RPMI8226 (cell line): ENCODE measurements at regions not wholly inside any gene's neighbourhood (a gene's known extent, or its start where the extent isn't known, plus 50 kb on each side); places are given as distances from the start of the nearest gene placed in this dataset.

Source experiments
- DNase-seq: peaks from one replicate; pipeline ENCODE4 v3.0.0-alpha.2; 2015

GRCh38 chr7:96638669-96639068 is 71.0 kb downstream of the SEM1 start:
- DNase-seq, result no peak

DNA sequence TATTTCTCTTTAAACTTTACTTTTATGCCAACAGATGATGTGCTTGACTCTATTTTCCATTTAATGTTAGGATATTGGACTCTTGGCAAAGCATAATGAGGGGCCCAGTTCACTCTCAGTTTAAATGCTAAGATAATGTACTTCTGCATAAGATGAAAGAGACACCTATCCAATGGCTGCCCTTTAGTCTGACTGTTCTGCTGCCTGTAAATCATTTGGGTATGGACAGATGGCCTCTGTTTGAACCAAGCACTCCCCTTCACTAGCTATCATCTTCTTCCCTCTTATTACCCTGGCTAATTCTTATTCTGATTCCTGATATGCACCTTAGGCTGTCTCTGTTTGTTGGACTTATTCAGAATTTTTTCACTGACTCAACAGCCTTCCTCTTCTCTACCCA is 72.1 kb downstream of the SEM1 start:
- no peak for DNase-seq

DNA sequence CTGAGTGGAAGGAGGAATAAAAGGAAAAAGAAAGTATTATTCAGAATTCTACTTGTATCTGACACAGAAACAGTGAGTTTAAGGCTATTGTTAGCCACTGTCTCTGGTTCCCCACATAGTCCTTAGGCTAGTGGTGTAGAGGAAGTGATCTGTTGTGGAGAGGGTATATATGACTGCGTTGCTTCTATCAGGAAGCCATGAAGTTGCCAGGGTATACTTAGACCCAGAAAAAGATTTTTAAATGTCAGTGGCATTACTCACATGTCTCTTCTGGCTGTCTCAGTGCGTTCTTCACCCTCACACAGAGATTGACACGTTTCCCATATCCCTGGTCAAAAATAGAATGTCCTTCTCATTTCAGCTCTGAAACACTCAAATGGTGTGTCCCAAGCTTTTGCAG is 72.7 kb downstream of the SEM1 start:
- DNase-seq, result no peak

GRCh38 chr7:96636342-96636860 is 73.2 kb downstream of the SEM1 start:
- DNase-seq, result no peak

GRCh38 chr7:96629884-96630283 is 79.8 kb downstream of the SEM1 start:
- no peak for DNase-seq

GRCh38 chr7:96624954-96625353 is 84.7 kb downstream of the SEM1 start:
- no peak for DNase-seq

- DNase-seq, result no peak
These were observed 87.7 kb downstream of the SEM1 start for GRCh38 chr7:96621932-96622331.

DNA sequence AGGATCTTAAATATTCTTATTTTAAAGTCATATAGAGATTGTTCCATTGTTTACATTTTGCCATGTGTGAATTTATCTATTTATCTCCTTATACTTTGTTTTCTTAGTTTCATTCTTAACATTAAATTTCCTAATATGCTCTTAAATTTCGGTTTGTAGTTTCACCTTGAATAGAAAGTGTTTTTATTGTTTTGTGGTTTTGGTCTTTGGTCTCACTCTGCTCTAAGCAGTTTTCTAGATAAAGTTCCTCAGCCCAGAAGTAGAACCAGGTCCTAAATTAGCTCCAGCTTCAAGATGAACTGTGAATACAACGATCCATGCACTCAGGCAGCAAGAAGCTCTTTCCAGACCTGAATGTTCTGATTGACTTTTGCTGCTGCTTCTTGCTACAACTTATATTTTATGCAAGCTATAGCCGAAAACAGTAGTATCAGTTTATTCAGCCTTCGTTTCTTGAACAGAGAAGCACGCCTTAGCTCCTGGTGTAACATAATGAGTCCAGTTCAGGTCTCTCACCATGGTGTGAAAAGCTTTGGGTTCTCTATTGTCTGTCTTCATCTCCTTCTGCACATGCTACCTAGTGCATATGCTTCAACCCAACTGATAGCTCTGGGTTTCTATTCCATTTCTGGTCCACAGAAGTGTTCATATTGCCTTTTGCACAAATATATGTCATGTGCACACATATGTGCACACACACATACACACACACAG is 95.3 kb downstream of the SEM1 start:
- no peak for DNase-seq

GRCh38 chr7:96612034-96612433 is 97.6 kb downstream of the SEM1 start:
- DNase-seq, result no peak

DNA sequence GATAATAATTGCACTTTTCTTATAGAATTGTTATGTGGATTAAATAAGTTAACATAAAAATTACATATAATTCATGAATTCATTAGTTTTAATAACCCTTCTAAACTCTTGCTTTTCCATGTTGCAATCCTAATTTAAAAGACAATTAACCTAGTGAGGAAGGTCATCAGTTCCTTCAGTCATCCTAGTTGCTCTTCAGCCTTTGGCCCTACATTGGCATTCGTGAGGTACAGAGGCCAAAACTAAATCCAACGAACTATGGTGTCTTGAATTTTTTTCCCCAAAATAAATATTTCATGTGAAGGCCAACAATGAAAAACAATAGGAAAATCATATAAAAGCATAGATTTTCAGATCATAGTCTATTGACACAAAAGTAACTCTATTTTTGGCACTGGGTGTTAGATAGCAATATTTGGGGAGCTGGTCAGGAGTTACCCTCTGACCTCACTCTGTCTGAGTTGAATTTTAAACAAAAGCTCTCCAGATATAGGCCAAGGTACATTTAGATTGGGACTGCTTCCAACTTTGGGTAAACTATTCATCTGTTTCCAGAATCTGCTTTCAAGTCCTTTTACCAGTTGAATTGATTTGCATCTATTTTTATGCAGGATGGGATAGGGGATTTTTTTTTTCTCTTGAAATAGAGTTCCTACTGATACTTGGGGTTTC is 104.5 kb downstream of the SEM1 start:
- no peak for DNase-seq

DNA sequence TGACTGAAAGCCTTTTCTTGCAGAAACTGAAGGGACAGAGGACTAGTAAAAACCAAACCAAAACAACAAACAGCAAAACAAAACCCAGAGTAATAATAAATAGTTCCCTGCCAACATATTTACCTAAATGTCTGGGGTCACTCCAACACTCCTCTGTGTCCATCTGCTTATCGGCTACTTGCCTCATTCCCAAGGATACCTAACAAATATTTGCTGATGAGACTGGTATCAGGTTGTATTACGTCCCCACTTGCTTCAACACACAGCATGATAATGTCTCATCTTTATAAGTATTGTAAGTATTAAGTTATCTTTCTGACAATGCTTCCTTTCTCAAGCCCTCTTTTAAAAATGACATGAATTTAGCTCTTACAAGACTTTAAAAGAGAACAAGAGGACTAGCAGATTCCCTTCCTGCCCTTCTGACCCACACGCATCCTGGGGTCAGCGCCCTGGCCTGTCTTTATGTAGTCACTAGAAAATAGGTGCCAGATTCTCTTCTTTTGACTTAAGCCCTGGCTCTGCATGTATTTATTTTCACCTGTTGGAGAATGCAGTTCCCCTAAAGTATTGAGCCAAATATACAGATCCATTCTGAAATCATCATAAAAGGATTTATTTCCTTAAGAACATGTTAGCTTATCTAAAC is 110.2 kb downstream of the SEM1 start:
- no peak for DNase-seq

DNA sequence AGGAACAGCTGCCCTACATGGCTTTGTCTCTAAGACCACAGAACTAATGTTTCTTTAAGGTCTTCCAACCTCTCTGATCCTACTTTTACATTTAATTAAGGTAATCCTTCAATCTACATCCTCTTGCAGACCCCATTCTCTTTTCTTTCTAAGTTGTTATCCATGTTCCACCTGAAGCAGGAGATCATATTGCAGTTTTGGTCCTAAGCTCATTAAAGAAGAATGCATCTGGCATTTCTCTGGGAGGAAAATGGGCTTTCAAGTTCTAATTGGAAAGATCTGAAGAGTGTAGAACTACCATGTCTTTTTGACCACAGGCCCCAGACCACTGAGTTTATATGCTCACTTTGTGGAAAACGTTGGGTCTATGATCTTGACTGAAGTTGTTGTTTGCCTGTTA is 111.2 kb downstream of the SEM1 start:
- no peak for DNase-seq

DNA sequence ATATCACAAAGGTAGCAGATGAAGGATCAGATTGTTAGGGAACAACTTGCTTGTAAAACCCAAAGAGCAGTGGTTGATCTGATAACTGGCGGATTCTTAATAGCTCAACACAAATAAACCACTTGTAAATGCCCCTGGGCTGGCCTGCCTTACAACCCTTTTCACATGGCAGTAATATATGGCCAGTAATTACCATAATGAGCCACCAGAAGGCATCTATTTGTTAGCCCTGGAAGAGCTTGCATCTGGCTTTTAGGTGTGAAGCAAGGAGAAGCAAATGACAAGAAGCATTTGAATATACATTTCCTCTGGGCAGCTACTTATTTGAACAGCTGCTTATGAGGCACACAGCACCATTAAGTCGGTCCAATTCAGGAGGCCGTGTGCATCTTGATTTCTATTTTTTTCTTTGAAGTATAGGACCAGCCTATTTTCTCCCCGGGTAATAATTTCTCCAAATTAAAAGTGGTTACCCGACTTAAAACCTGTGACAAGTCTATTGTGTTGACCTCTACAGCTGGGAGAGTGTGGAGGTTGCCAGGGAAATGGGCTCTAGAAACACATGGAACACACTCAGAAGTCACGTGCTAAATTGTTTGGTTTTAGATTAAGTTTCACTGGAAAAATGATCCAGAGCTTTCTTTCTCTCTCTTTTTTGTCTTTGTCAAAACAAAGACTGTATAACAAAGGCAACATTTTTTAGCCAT is 113.4 kb downstream of the SEM1 start:
- DNase-seq, result no peak

- DNase-seq, result no peak
These were observed 117.6 kb downstream of the SEM1 start for GRCh38 chr7:96591900-96592676.

DNA sequence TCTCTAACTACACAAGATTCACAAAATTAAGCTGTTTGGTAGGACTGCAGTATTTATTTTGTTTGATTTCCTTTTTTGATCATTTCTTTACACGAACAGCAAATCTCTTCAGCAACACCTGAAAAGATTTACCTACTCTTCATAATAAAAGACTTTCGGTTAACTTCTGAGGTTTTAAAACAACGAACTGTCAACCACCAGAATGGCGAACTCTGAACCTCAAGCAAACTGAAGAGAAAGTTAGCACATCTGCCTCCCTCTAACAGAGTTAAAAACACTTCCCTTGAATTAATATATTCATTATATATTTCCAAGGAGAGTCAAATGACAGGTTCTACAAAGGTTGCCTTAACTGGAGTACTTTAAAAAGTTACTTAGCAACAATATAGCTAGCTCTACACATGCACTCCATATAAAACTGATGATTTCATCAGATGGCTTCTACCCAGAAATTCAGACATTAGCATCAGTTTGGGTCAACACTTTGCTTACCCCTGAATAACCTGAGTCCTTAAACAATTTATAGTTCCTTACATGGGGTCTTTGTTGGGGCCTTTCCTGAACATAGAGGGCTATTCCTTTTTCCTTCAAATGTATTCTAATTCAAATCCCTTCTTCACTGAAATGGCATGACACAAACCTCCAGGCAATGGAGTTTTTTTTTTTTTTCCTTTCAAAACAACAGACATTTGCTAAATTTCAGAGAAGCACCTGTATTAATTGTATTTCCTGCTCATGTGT is 118.3 kb downstream of the SEM1 start:
- no peak for DNase-seq

- no peak for DNase-seq
These were observed 120.6 kb downstream of the SEM1 start for GRCh38 chr7:96589038-96589437.

- no peak for DNase-seq
These were observed 130.5 kb downstream of the SEM1 start for GRCh38 chr7:96579119-96579518.

GRCh38 chr7:96578606-96579005 is 131.0 kb downstream of the SEM1 start:
- no peak for DNase-seq

DNA sequence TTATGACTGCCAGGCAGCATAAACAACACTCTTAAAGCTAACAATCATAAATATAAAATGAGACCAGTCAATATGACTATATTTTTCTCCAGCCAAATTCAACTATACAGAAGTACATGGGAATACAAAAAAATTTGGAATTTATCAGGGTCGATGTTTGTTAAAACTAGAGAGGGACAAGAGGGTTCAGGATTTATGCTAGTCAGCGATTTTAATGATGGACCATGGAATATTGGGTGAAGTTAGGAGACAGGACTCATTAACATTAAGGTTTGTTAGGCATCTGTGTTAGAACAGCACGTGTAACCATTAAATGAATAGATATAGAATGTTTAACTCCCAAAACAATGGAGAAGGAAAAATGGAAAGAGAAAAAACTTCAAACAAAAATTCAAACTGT is 146.2 kb downstream of the SEM1 start:
- DNase-seq, result no peak

GRCh38 chr7:96562966-96563365 is 146.7 kb downstream of the SEM1 start:
- DNase-seq, result no peak

DNA sequence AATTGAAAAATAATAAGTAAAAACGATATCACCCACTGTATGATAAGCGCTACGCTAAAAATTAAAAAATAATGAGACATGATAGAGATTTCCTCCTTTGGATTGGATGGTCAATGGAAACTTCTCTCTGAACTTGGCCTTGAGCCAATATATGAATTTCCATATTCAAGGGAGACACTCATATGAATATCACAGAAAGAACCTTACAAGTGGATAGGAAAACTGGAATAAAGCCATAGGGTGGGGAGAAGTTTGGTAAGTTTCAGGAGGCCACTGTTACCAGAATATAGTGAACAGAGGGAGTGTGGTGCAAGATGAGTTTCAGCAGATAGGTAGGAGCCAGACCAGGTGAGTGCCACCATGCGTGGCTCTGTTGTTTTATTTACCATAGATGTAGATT is 147.2 kb downstream of the SEM1 start:
- no peak for DNase-seq

DNA sequence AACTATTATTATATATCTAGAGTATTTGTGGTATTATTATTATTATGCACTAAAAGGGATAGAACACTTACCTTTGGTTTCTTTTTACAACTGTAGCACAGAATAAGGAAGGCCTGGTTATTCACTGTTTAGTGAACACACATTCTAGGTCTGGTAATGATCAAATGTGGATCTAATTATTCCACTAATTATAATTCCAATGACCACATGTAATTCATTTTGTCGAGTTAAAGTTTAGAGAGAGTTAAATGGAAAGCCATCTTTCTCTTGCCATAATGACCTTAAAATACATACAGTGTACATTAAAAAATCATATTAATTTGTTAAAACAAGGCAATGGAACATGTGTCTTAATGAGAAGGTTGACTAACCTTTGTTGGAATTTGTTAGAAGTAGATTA is 147.8 kb downstream of the SEM1 start:
- DNase-seq, result no peak
